Neural cell (in vitro differentiated cells): ENCODE measurements at regions not wholly inside any gene's neighbourhood (a gene's known extent, or its start where the extent isn't known, plus 50 kb on each side); places are given as distances from the start of the nearest gene placed in this dataset.

Experiments
- H2AFZ ChIP-seq: fragments of 200-600, 300-800 bp; sonication (generic), shearing (Covaris generic); 2 replicates; pipeline ENCODE4 v1.6.0; 2014; ENCODE audit warnings: low read depth, mild to moderate bottlenecking, antibody characterized with exemption, low read length, moderate library complexity
- H3F3A ChIP-seq: fragments of 200-600 bp; shearing (Covaris generic); 2 replicates; pipeline ENCODE4 v1.6.1; 2016; ENCODE audit warnings: mild to moderate bottlenecking, moderate library complexity, mixed read lengths, antibody characterized with exemption, low read length; ENCODE audit not compliant: insufficient read depth, poor library complexity, severe bottlenecking
- H3K27ac ChIP-seq: fragments of 200-600, 300-800 bp; sonication (generic), shearing (Covaris generic); 2 replicates; pipeline ENCODE4 v1.5.1; 2014; ENCODE audit warnings: mild to moderate bottlenecking, low read length, moderate library complexity
- H3K27me3 ChIP-seq: fragments of 300-800, 200-600 bp; sonication (generic), shearing (Covaris generic); 2 replicates; pipeline ENCODE4 v1.6.0; 2014; ENCODE audit warnings: mild to moderate bottlenecking, low read depth, low read length, moderate library complexity; ENCODE audit not compliant: insufficient read depth
- H3K36me3 ChIP-seq: fragments of 300-800, 200-600 bp; sonication (generic), shearing (Covaris generic); 2 replicates; pipeline ENCODE4 v1.5.1; 2014; ENCODE audit warnings: mild to moderate bottlenecking, antibody characterized with exemption, low read length, moderate library complexity; ENCODE audit not compliant: insufficient read depth
- H3K4me2 ChIP-seq: fragments of 300-800, 200-600 bp; sonication (generic), shearing (Covaris generic); 2 replicates; pipeline ENCODE4 v1.6.0; 2014; ENCODE audit warnings: mild to moderate bottlenecking, low read length
- H3K4me3 ChIP-seq: fragments of 300-800, 200-600 bp; sonication (generic), shearing (Covaris generic); 2 replicates; pipeline ENCODE4 v1.5.1; 2014; ENCODE audit warnings: mild to moderate bottlenecking, low read length, moderate library complexity
- H3K79me2 ChIP-seq: fragments of 200-600 bp; shearing (Covaris generic); replicated peaks from 2 replicates; pipeline ENCODE4 v1.6.0; 2014; ENCODE audit warnings: mild to moderate bottlenecking, low read length, moderate library complexity; ENCODE audit not compliant: insufficient read depth
- H3K9ac ChIP-seq: fragments of 300-800, 200-600 bp; sonication (generic), shearing (Covaris generic); 2 replicates; pipeline ENCODE4 v1.6.1; 2016; ENCODE audit warnings: mild to moderate bottlenecking, low read length, mixed read lengths
- H3K9me2 ChIP-seq: fragments of 200-600 bp; shearing (Covaris generic); 2 replicates; pipeline ENCODE4 v1.6.1; 2016; ENCODE audit warnings: mild to moderate bottlenecking, low read length, mixed read lengths; ENCODE audit not compliant: insufficient read depth
- H3K9me3 ChIP-seq: fragments of 200-600, 300-800 bp; sonication (generic), shearing (Covaris generic); 2 replicates; pipeline ENCODE4 v1.6.1; 2016; ENCODE audit warnings: mild to moderate bottlenecking, mixed run types, low read length, moderate library complexity, mixed read lengths
- H4K20me1 ChIP-seq: fragments of 200-600 bp; shearing (Covaris generic); 2 replicates; pipeline ENCODE4 v1.6.1; 2016; ENCODE audit warnings: mild to moderate bottlenecking, mixed run types; ENCODE audit not compliant: insufficient read depth
- CTCF ChIP-seq: fragments of 450-650 bp; IDR thresholded peaks from 2 replicates; pipeline ENCODE4 v1.5.1; 2014; ENCODE audit warnings: antibody characterized with exemption, mild to moderate bottlenecking, moderate library complexity; ENCODE audit not compliant: poor library complexity, severe bottlenecking
- EP300 ChIP-seq: fragments of 450-650 bp; conservative IDR thresholded peaks from 2 replicates; pipeline ENCODE4 v1.6.1; 2014; ENCODE audit warnings: antibody characterized with exemption, mild to moderate bottlenecking, moderate library complexity; ENCODE audit not compliant: poor library complexity, severe bottlenecking
- EZH2 ChIP-seq: fragments of 200-600, 300-800 bp; shearing (Covaris generic), sonication (generic); IDR thresholded peaks from 2 replicates; pipeline ENCODE4 v1.6.1; 2014; ENCODE audit warnings: antibody characterized with exemption, low read length, borderline replicate concordance, mild to moderate bottlenecking; ENCODE audit not compliant: insufficient read depth, poor library complexity, severe bottlenecking
- MXI1 ChIP-seq: fragments of 450-650 bp; conservative IDR thresholded peaks from 2 replicates; pipeline ENCODE4 v1.6.1; 2014; ENCODE audit warnings: antibody characterized with exemption, mild to moderate bottlenecking; ENCODE audit not compliant: poor library complexity, severe bottlenecking
- POLR2AphosphoS5 ChIP-seq: IDR thresholded peaks from 2 replicates; pipeline ENCODE4 v1.6.1; 2012
- RAD21 ChIP-seq: fragments of 450-650 bp; conservative IDR thresholded peaks from 2 replicates; pipeline ENCODE4 v1.6.1; 2014; ENCODE audit warnings: antibody characterized with exemption, mild to moderate bottlenecking, moderate library complexity
- REST ChIP-seq: IDR thresholded peaks from 2 replicates; pipeline ENCODE4 v1.6.1; 2012; ENCODE audit warnings: borderline replicate concordance
- SMC3 ChIP-seq: fragments of 450-650 bp; conservative IDR thresholded peaks from 2 replicates; pipeline ENCODE4 v1.6.1; 2014; ENCODE audit warnings: antibody characterized with exemption, mild to moderate bottlenecking, moderate library complexity; ENCODE audit not compliant: poor library complexity
- TAF1 ChIP-seq: IDR thresholded peaks from 2 replicates; pipeline ENCODE4 v1.6.1; 2012; ENCODE audit warnings: low read depth

GRCh38 chr20:48202334-48203113 is 417.2 kb upstream of the SULF2 start:
- Histone ChIP-seq H3K4me2 (no peak overlapping the region), H3K79me2 (no peaks in the 10 kb centered on the region), H2AFZ (no peak overlapping the region), H3K9me2 (no peaks in the 10 kb centered on the region), H3K9ac (no peak overlapping the region), H3K27me3 (no peaks in the 10 kb centered on the region), H3K4me3 (no peak overlapping the region), H3F3A (no peaks in the 10 kb centered on the region), H3K9me3 (no peaks in the 10 kb centered on the region), H4K20me1 (no peaks in the 10 kb centered on the region), H3K27ac (no peak overlapping the region), H3K36me3 (no peaks in the 10 kb centered on the region)
- TF ChIP-seq MXI1: no peak
- TF ChIP-seq TAF1: no peak
- no peak for TF ChIP-seq EZH2
- no peak for TF ChIP-seq REST
- no peak for TF ChIP-seq SMC3
- TF ChIP-seq EP300: no peak
- no peak for TF ChIP-seq POLR2AphosphoS5
- no peak for TF ChIP-seq CTCF
- no peak for TF ChIP-seq RAD21

GRCh38 chr20:48201885-48202284 is 416.6 kb upstream of the SULF2 start:
- Histone ChIP-seq H3K4me2 (no peak overlapping the region), H3K36me3 (no peaks in the 10 kb centered on the region), H3K9ac (no peak overlapping the region), H4K20me1 (no peaks in the 10 kb centered on the region), H3K9me3 (no peaks in the 10 kb centered on the region), H3K27me3 (no peaks in the 10 kb centered on the region), H3K79me2 (no peaks in the 10 kb centered on the region), H3K27ac (no peak overlapping the region), H3F3A (no peaks in the 10 kb centered on the region), H3K9me2 (no peaks in the 10 kb centered on the region), H3K4me3 (no peak overlapping the region), H2AFZ (no peak overlapping the region)
- TF ChIP-seq POLR2AphosphoS5 (no peak), SMC3 (no peak), CTCF (no peak), REST (no peak), EP300 (no peak), MXI1 (no peak), TAF1 (no peak), EZH2 (no peak), RAD21 (no peak)
